ENCODE measurements at regions not wholly inside any gene's neighbourhood (a gene's known extent, or its start where the extent isn't known, plus 50 kb on each side); places are given as distances from the start of the nearest gene placed in this dataset.

DNA sequence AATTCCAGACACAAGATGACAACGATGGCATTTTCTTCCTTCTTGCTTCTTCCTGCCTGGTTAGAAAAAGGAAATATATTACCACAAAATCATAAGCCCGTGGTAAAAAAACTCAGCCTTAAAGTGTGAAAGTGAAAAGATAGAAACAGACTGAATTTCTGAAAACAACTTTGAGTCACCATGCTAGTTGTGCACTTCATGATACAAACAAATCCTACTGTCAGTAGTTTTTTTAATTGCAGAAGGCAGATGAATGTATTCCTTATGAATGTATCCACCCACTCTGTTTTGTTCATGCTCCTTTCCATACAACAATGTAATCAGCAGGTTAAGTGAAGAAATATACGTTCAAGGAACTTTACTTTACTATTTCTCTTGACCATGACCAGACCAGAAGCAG is 1144.7 kb downstream of the OTOL1 start:
- H3K36me3 ChIP-seq (ENCODE audit: control insufficient read depth, insufficient read depth, low read length) = no peaks in the 10 kb centered on the region
- H3K27me3 ChIP-seq (replicated peaks; ENCODE audit: control insufficient read depth, insufficient read depth, low read length) = no peaks in the 10 kb centered on the region
- TF ChIP-seq, protein P1, sequence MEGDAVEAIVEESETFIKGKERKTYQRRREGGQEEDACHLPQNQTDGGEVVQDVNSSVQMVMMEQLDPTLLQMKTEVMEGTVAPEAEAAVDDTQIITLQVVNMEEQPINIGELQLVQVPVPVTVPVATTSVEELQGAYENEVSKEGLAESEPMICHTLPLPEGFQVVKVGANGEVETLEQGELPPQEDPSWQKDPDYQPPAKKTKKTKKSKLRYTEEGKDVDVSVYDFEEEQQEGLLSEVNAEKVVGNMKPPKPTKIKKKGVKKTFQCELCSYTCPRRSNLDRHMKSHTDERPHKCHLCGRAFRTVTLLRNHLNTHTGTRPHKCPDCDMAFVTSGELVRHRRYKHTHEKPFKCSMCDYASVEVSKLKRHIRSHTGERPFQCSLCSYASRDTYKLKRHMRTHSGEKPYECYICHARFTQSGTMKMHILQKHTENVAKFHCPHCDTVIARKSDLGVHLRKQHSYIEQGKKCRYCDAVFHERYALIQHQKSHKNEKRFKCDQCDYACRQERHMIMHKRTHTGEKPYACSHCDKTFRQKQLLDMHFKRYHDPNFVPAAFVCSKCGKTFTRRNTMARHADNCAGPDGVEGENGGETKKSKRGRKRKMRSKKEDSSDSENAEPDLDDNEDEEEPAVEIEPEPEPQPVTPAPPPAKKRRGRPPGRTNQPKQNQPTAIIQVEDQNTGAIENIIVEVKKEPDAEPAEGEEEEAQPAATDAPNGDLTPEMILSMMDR (IDR thresholded peaks at IDR 0.05; ENCODE audit: insufficient read depth, low read length, poor library complexity, severe bottlenecking) = no peak
- no peak overlapping the region for H3K4me3 ChIP-seq (replicated peaks; ENCODE audit: low read depth, low read length)
- no peak for DNase-seq (ENCODE audit: extremely low read depth, insufficient read length)

DNA sequence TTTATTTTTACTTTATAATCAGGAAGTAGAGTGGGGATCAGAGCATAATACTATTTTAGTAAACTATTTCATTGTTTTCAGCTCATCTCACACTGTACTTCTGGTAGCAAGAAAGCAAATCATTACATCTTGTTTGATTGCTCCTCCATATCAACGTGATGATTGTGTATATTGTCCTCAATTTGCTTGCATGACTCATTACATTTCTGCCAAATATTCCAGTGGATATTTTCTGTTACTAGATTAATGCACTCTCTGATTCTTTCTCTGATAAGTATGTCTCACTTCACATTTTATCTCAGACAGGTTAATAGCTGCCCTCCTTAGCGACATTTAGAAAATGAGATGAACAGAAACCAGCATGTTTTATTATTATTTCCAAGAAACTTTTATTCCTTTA is 1145.3 kb downstream of the OTOL1 start:
- no peaks in the 10 kb centered on the region for H3K36me3 ChIP-seq (ENCODE audit: control insufficient read depth, insufficient read depth, low read length)
- TF ChIP-seq, protein P1 (IDR thresholded peaks at IDR 0.05; ENCODE audit: insufficient read depth, low read length, poor library complexity, severe bottlenecking) = no peak
- DNase-seq (ENCODE audit: extremely low read depth, insufficient read length) = no peak
- H3K27me3 ChIP-seq (replicated peaks; ENCODE audit: control insufficient read depth, insufficient read depth, low read length) = no peaks in the 10 kb centered on the region
- no peak overlapping the region for H3K4me3 ChIP-seq (replicated peaks; ENCODE audit: low read depth, low read length)

DNA sequence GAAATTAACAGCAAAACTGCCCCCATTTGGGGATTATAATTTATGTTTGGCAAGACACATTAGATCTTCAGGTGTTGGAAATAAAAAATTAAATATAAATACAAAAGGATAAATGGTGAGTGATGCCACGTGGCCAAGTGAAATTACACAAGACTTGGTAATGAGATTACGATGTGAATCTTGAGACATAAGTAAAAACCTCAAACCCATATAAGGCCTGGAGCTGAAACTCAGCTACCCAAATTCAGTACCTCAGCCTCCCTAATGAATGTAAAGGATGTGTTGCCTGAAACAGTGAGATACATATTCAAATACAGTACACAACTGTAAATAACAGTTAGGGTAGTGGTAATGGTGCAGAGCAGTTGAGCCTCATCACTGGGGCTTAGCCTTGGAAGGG is 1146.6 kb downstream of the OTOL1 start:
- no peak for DNase-seq (ENCODE audit: extremely low read depth, insufficient read length)
- H3K36me3 ChIP-seq (ENCODE audit: control insufficient read depth, insufficient read depth, low read length) = no peaks in the 10 kb centered on the region
- no peak overlapping the region for H3K4me3 ChIP-seq (replicated peaks; ENCODE audit: low read depth, low read length)
- no peaks in the 10 kb centered on the region for H3K27me3 ChIP-seq (replicated peaks; ENCODE audit: control insufficient read depth, insufficient read depth, low read length)
- TF ChIP-seq, protein P1 (IDR thresholded peaks at IDR 0.05; ENCODE audit: insufficient read depth, low read length, poor library complexity, severe bottlenecking) = no peak

DNA sequence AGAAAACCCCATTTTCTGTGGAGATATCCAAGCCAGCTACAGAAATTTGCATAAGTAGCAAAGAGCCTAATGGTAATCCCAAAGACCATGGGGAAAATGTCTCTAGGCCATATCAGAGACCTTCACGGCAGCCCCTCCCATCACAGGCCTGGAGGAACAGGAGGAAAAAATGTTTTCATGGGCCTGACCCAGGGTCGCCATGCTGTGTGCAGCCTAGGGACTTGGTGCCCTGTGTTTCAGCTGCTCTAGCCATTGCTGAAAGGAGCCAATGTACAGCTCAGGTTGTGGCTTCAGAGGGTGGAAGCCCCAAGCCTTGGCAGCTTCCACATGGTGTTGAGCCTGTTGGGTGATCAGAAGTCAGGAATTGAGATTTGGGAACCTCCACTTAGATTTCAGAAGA is 1150.7 kb downstream of the OTOL1 start:
- no peak overlapping the region for H3K4me3 ChIP-seq (replicated peaks; ENCODE audit: low read depth, low read length)
- no peaks in the 10 kb centered on the region for H3K27me3 ChIP-seq (replicated peaks; ENCODE audit: control insufficient read depth, insufficient read depth, low read length)
- TF ChIP-seq, protein P1 (IDR thresholded peaks at IDR 0.05; ENCODE audit: insufficient read depth, low read length, poor library complexity, severe bottlenecking) = no peak
- no peak for DNase-seq (ENCODE audit: extremely low read depth, insufficient read length)
- no peaks in the 10 kb centered on the region for H3K36me3 ChIP-seq (ENCODE audit: control insufficient read depth, insufficient read depth, low read length)

DNA sequence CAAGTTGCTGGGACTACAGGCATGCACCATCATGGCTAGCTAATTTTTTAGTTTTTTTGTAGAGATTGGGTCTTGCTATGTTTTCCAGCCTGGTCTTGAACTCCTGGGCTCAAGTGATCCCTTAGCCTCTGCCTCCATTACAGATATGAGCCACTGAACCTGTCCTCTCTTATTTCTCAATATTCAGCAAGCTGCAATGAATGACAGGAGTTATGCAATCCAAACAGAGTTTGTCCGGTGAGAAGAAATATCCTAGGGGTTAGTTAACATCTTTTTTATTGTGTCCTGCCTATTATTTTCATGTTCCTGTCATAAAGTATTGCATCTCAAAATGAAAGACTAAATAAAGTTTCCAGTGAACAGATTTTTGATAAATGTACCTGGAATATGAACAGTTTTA is 1161.4 kb downstream of the OTOL1 start:
- H3K4me3 ChIP-seq (replicated peaks; ENCODE audit: low read depth, low read length) = no peak overlapping the region
- TF ChIP-seq, protein P1 (IDR thresholded peaks at IDR 0.05; ENCODE audit: insufficient read depth, low read length, poor library complexity, severe bottlenecking) = no peak
- no peak for DNase-seq (ENCODE audit: extremely low read depth, insufficient read length)
- H3K36me3 ChIP-seq (ENCODE audit: control insufficient read depth, insufficient read depth, low read length) = no peaks in the 10 kb centered on the region
- no peaks in the 10 kb centered on the region for H3K27me3 ChIP-seq (replicated peaks; ENCODE audit: control insufficient read depth, insufficient read depth, low read length)

DNA sequence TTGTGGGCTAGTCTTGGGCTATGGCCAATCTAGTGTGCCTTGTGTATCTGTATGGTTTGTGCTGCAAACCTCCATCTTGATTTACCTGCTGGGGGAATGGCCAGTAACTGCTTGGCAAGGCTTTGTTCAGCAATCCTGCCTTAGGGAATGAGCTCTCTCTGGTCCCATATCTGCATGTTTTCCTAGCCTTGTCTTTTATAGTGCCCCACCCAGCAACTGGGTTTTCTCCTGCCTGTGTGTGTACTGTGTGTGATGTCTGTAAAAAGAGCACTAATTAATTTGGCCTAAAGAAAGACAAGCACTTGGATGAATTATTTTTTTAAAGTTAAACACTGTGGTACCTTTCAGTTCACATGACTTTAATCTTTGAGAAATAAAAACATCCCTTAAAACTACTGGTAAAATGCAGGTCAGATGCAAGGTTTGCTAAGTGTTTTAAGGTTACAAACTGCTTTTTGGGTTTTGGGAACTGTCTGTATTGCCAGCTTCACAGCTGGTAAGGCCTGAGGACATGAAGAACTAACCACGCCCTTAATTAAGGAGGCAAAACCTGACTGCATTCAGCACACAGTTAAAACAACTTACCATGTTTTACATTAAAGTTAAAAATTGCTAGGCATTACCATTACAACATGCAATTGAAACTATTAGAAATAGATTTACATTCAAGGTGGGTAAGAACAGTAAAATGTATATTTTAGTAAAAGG is 1169.2 kb downstream of the OTOL1 start:
- Histone ChIP-seq H3K27me3 (replicated peaks; ENCODE audit: control insufficient read depth, insufficient read depth, low read length) (no peaks in the 10 kb centered on the region), H3K36me3 (ENCODE audit: control insufficient read depth, insufficient read depth, low read length) (no peaks in the 10 kb centered on the region), H3K4me3 (replicated peaks; ENCODE audit: low read depth, low read length) (no peak overlapping the region)
- DNase-seq (ENCODE audit: extremely low read depth, insufficient read length) = no peak
- TF ChIP-seq, protein P1 (IDR thresholded peaks at IDR 0.05; ENCODE audit: insufficient read depth, low read length, poor library complexity, severe bottlenecking) = no peak
